B cell (primary cell): ENCODE measurements at regions not wholly inside any gene's neighbourhood (a gene's known extent, or its start where the extent isn't known, plus 50 kb on each side); places are given as distances from the start of the nearest gene placed in this dataset.

Source experiments
- ATAC-seq: fragments of 200-7000 bp; cut with Tn5 transposase; one replicate; pipeline ENCODE4 v1.10.0; 2021; ENCODE audit warnings: low read depth, mild to moderate bottlenecking, moderate number of reproducible peaks, moderate library complexity
- CTCF ChIA-PET: fragments of 350-600 bp; sonication (Branson Sonifier 250); formaldehyde crosslinking; loops from one replicate; lab custom pipeline; 2021; ENCODE audit warnings: antibody characterized with exemption, inconsistent platforms; lab: Charles Lee
- POLR2A ChIA-PET: fragments of 350-600 bp; sonication (Branson Sonifier 250); formaldehyde crosslinking; loops from one replicate; lab custom pipeline; 2021; ENCODE audit warnings: antibody characterized with exemption; lab: Charles Lee
- DNase-seq: peaks from one replicate; pipeline ENCODE4 v3.0.0; 2013
- H2AFZ ChIP-seq: 2 replicates; pipeline ENCODE4 v1.6.1; 2012; ENCODE audit warnings: mild to moderate bottlenecking, low read depth, low read length; ENCODE audit not compliant: insufficient read depth, poor library complexity, severe bottlenecking
- H3K27ac ChIP-seq, 2 donors: 1 replicate in 1 of 2; 2 replicates in 1 of 2; pipeline ENCODE4 v1.5.1; 2012 to 2013; ENCODE audit warnings: low read length in 2 of 2, mild to moderate bottlenecking in 2 of 2, moderate library complexity in 1 of 2
- H3K27me3 ChIP-seq, 4 experiments: fragments of 200-600 bp in 1 of 4; sonication (generic) in 1 of 4; replicated peaks in 1 of 4; 1 replicate in 2 of 4; 2 replicates in 2 of 4; pipeline versions ENCODE4 v1.6.1 to v1.7.0; 2013 to 2016; ENCODE audit warnings: low read length in 3 of 4, mild to moderate bottlenecking in 2 of 4, mixed read lengths in 1 of 4, moderate library complexity in 1 of 4; ENCODE audit not compliant: insufficient read depth in 4 of 4, control insufficient read depth in 3 of 4; ENCODE audit errors: control extremely low read depth in 1 of 4
- H3K36me3 ChIP-seq, 2 experiments: replicated peaks in 1 of 2; 1 replicate in 1 of 2; 2 replicates in 1 of 2; pipeline versions ENCODE4 v1.6.1 to v1.7.1; 2013; ENCODE audit warnings: low read length in 1 of 2; ENCODE audit not compliant: insufficient read depth in 2 of 2, control insufficient read depth in 1 of 2; ENCODE audit errors: control extremely low read depth in 1 of 2, extremely low read depth in 1 of 2
- H3K4me1 ChIP-seq, 2 donors: fragments of 200-600 bp in 1 of 2; sonication (generic) in 1 of 2; 1 replicate in 1 of 2; 2 replicates in 1 of 2; pipeline versions ENCODE4 v1.5.1 to v1.6.1; 2013 to 2017; ENCODE audit warnings: low read length in 2 of 2; ENCODE audit not compliant: control insufficient read depth in 2 of 2, insufficient read depth in 2 of 2
- H3K4me2 ChIP-seq: replicated peaks from 2 replicates; pipeline ENCODE3; 2012; ENCODE audit warnings: mild to moderate bottlenecking, low read depth, low read length; ENCODE audit not compliant: poor library complexity, severe bottlenecking
- H3K4me3 ChIP-seq, 5 experiments: fragments of 200-600 bp in 1 of 5; sonication (generic) in 1 of 5; 1 replicate in 3 of 5; 2 replicates in 2 of 5; pipeline versions ENCODE4 v1.5.1 to v1.7.0; 2011 to 2016; ENCODE audit warnings: low read length in 4 of 5, mild to moderate bottlenecking in 4 of 5, low read depth in 2 of 5, control low read depth in 1 of 5, moderate library complexity in 1 of 5; ENCODE audit not compliant: insufficient read depth in 1 of 5; ENCODE audit errors: control extremely low read depth in 1 of 5, extremely low read depth in 1 of 5
- H3K79me2 ChIP-seq: fragments of 200-600 bp; sonication (generic); one replicate; pipeline ENCODE4 v1.6.0; 2016; ENCODE audit warnings: low read length; ENCODE audit not compliant: control insufficient read depth, insufficient read depth
- H3K9ac ChIP-seq: fragments of 200-600 bp; sonication (generic); 2 replicates; pipeline ENCODE4 v1.6.1; 2017; ENCODE audit warnings: mild to moderate bottlenecking, low read length, moderate library complexity
- H3K9me3 ChIP-seq, 3 donors: one replicate each; pipeline versions ENCODE4 v1.6.1 to v1.7.1; 2013; ENCODE audit warnings: low read length in 2 of 3; ENCODE audit not compliant: control insufficient read depth in 2 of 3, insufficient read depth in 1 of 3; ENCODE audit errors: control extremely low read depth in 1 of 3
- H4K20me1 ChIP-seq: 2 replicates; pipeline ENCODE4 v1.6.0; 2012; ENCODE audit warnings: mild to moderate bottlenecking, low read length; ENCODE audit not compliant: insufficient read depth, control insufficient read depth, poor library complexity, severe bottlenecking
- H3K27ac Mint-ChIP-seq: one replicate; pipeline ENCODE4 v1.8.0; 2021; ENCODE audit warnings: mixed read lengths
- H3K27me3 Mint-ChIP-seq: one replicate; pipeline ENCODE4 v1.8.0; 2021; ENCODE audit warnings: mixed read lengths
- H3K4me1 Mint-ChIP-seq: one replicate; pipeline ENCODE4 v1.8.0; 2021; ENCODE audit warnings: mixed read lengths
- H3K4me3 Mint-ChIP-seq: one replicate; pipeline ENCODE4 v1.8.0; 2021; ENCODE audit warnings: mixed read lengths
- H3K9me3 Mint-ChIP-seq: one replicate; pipeline ENCODE4 v1.8.0; 2022; ENCODE audit warnings: mixed read lengths; ENCODE audit not compliant: insufficient read depth
- CTCF ChIP-seq: fragments of 200-600 bp; IDR thresholded peaks from one replicate; pipeline ENCODE4 v1.8.0; 2022; ENCODE audit warnings: antibody characterized with exemption, mild to moderate bottlenecking
- EZH2 ChIP-seq: IDR thresholded peaks from 2 replicates; pipeline ENCODE4 v1.6.1; 2012; ENCODE audit warnings: borderline replicate concordance, low read depth, mild to moderate bottlenecking, moderate library complexity, low read length; ENCODE audit not compliant: insufficient read depth, poor library complexity, severe bottlenecking
- WGBS: methylation state at CpG from one replicate; pipeline ENCODE4 v1.1.5; 2013; ENCODE audit warnings: missing lambda C conversion rate; ENCODE audit not compliant: insufficient coverage; 5-methylcytosine and 5-hydroxymethylcytosine counted together
- intact Hi-C: fragments of 100-400 bp; cut with micrococcal nuclease; formaldehyde crosslinking; loops from one replicate; pipeline ENCODE4 v1.10.0; 2022

GRCh38 chr4:71081192-71081591 is 87.7 kb downstream of the DCK start:
- ChIA-PET POLR2A (no interaction called here), CTCF (interaction anchor here (0.7 kb wide), 1 partner anchor 71 kb away, joined by 3 read pairs; no protein-coding TSS in a partner anchor)
- no peaks in the 10 kb centered on the region for H3K36me3 ChIP-seq
- DNase-seq, result no peak
- no peaks in the 10 kb centered on the region for H3K9me3 Mint-ChIP-seq
- no peak overlapping the region for H2AFZ ChIP-seq
- H3K9ac ChIP-seq, result no peak overlapping the region
- no peak overlapping the region for H3K4me3 ChIP-seq
- H3K27me3 ChIP-seq, result peaks cover 0 to 3% (median under 1%) of the 10 kb centered on the region in 4 experiments
- no peak overlapping the region for H3K4me3 Mint-ChIP-seq
- peaks cover 3% of the 10 kb centered on the region for H3K27me3 Mint-ChIP-seq
- no peak overlapping the region for H3K4me2 ChIP-seq
- H3K9me3 ChIP-seq, result no peaks in the 10 kb centered on the region
- no peak overlapping the region for H3K27ac ChIP-seq
- no peaks in the 10 kb centered on the region for H4K20me1 ChIP-seq
- whole genome bisulfite sequencing, result 92% methylated on average over 1 of the region's 1 CpG
- no peak for ATAC-seq
- H3K27ac Mint-ChIP-seq, result no peak overlapping the region
- intact Hi-C loops, result no loop called here
- no peaks in the 10 kb centered on the region for H3K4me1 Mint-ChIP-seq
- H3K4me1 ChIP-seq, result no peaks in the 10 kb centered on the region
- no peaks in the 10 kb centered on the region for H3K79me2 ChIP-seq
- no peak for TF ChIP-seq CTCF

GRCh38 chr4:71093745-71094144 is 100.3 kb downstream of the DCK start:
- Histone ChIP-seq H3K79me2 (no peaks in the 10 kb centered on the region), H3K27me3 (no peaks in the 10 kb centered on the region), H3K36me3 (no peaks in the 10 kb centered on the region), H3K9ac (no peak overlapping the region), H3K4me1 (no peaks in the 10 kb centered on the region), H3K4me2 (no peak overlapping the region), H4K20me1 (no peaks in the 10 kb centered on the region), H3K9me3 (peaks cover 0 to 5% (median 0%) of the 10 kb centered on the region in 3 donors), H2AFZ (no peak overlapping the region), H3K4me3 (no peak overlapping the region), H3K27ac (no peak overlapping the region)
- no peak for TF ChIP-seq EZH2
- no peak for TF ChIP-seq CTCF
- Mint-ChIP-seq H3K4me1 (peaks cover 3% of the 10 kb centered on the region), H3K27ac (no peak overlapping the region), H3K27me3 (peaks cover 23% of the 10 kb centered on the region), H3K9me3 (no peaks in the 10 kb centered on the region), H3K4me3 (no peak overlapping the region)
- intact Hi-C loops, result no loop called here
- ATAC-seq (no peak), DNase-seq (no peak)
- ChIA-PET CTCF (no interaction called here), POLR2A (no interaction called here)
- WGBS, result 67% methylated on average over 1 of the region's 1 CpG
